ENCODE measurements at regions not wholly inside any gene's neighbourhood (a gene's known extent, or its start where the extent isn't known, plus 50 kb on each side); places are given as distances from the start of the nearest gene placed in this dataset.

DNA sequence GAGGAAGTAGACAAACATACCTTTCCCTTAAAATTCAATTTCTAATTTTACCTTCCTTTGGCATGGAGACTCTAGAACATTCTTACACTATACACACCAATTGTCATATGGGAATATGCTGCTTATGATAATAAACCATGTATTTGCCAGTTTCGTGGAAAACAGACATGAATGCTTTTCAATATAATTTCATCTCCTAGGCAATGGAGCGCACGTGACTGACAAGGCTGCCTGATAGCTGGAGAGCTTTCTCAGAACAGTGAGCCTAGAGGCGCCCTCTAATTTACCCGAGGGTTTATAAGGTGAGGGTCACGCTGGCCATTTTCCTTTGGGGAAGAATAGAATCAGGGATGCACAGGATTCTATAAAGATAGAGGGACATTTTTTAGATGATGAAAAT, 56.5 kb downstream of the PRR18 start (continued):
- TF ChIP-seq, protein P1, sequence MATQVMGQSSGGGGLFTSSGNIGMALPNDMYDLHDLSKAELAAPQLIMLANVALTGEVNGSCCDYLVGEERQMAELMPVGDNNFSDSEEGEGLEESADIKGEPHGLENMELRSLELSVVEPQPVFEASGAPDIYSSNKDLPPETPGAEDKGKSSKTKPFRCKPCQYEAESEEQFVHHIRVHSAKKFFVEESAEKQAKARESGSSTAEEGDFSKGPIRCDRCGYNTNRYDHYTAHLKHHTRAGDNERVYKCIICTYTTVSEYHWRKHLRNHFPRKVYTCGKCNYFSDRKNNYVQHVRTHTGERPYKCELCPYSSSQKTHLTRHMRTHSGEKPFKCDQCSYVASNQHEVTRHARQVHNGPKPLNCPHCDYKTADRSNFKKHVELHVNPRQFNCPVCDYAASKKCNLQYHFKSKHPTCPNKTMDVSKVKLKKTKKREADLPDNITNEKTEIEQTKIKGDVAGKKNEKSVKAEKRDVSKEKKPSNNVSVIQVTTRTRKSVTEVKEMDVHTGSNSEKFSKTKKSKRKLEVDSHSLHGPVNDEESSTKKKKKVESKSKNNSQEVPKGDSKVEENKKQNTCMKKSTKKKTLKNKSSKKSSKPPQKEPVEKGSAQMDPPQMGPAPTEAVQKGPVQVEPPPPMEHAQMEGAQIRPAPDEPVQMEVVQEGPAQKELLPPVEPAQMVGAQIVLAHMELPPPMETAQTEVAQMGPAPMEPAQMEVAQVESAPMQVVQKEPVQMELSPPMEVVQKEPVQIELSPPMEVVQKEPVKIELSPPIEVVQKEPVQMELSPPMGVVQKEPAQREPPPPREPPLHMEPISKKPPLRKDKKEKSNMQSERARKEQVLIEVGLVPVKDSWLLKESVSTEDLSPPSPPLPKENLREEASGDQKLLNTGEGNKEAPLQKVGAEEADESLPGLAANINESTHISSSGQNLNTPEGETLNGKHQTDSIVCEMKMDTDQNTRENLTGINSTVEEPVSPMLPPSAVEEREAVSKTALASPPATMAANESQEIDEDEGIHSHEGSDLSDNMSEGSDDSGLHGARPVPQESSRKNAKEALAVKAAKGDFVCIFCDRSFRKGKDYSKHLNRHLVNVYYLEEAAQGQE (IDR thresholded peaks at IDR 0.05; ENCODE audit: low read depth, low read length) = no peak
- TF ChIP-seq, protein P2, sequence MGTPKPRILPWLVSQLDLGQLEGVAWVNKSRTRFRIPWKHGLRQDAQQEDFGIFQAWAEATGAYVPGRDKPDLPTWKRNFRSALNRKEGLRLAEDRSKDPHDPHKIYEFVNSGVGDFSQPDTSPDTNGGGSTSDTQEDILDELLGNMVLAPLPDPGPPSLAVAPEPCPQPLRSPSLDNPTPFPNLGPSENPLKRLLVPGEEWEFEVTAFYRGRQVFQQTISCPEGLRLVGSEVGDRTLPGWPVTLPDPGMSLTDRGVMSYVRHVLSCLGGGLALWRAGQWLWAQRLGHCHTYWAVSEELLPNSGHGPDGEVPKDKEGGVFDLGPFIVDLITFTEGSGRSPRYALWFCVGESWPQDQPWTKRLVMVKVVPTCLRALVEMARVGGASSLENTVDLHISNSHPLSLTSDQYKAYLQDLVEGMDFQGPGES (IDR thresholded peaks at IDR 0.05; ENCODE audit: low read depth, low read length) = no peak
- no peak for TF ChIP-seq MEF2A (IDR thresholded peaks at IDR 0.05; ENCODE audit: borderline replicate concordance, low read depth)
- no peak for TF ChIP-seq JUND (IDR thresholded peaks at IDR 0.05)
- no peak for TF ChIP-seq NFIC (IDR thresholded peaks at IDR 0.05; ENCODE audit: borderline replicate concordance)
- TF ChIP-seq GATA2 (CRISPR knock-in tag; IDR thresholded peaks at IDR 0.05) = no peak
- no peak for TF ChIP-seq RFX5 (IDR thresholded peaks at IDR 0.05; ENCODE audit: low read length)
- no peak for TF ChIP-seq ZBTB33 (IDR thresholded peaks at IDR 0.05; ENCODE audit: borderline replicate concordance, low read depth)
- no peak for TF ChIP-seq FOXJ3 (CRISPR knock-in tag; IDR thresholded peaks at IDR 0.05)

DNA sequence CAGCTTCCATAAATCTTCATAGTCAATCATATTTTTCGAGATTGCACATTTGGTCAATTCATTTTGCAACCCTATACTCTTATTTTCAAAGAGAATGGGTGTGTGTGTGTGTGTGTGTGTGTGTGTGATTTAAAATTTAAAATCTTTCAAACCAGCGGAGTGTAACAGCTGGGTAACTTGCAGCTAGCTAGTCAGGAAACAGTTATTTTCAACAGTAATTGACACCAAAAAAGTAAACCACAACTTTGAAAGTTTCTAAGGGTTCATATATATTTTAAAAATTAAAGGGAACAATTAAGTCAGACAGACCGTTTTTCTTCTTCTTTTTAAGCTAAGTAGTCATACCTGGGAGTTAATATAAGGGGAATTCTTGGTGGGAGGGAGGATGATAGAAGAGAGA, 57.0 kb downstream of the PRR18 start:
- Histone ChIP-seq H3K36me3 (replicated peaks in 1 of 2; ENCODE audit: control insufficient read depth in 1 of 2, insufficient read depth in 2 of 2, low read length in 1 of 2) (no peaks in the 10 kb centered on the region), H3K79me2 (ENCODE audit: insufficient read depth) (no peaks in the 10 kb centered on the region), H3K27ac (ENCODE audit: low read depth in 2 of 2, low read length in 1 of 2) (no peak overlapping the region), H3K4me2 (no peak overlapping the region), H4K20me1 (ENCODE audit: insufficient read depth) (no peaks in the 10 kb centered on the region), H3K9me2 (no peaks in the 10 kb centered on the region), H2AFZ (ENCODE audit: low read depth) (no peak overlapping the region), H3K9ac (no peak overlapping the region), H3K4me1 (ENCODE audit: control insufficient read depth in 1 of 2, insufficient read depth in 2 of 2, low read depth in 1 of 2, low read length in 1 of 2) (no peaks in the 10 kb centered on the region; a peak in 1 of 4 replicates), H3K27me3 (ENCODE audit: insufficient read depth) (peaks cover 45% of the 10 kb centered on the region), H3F3A (replicated peaks; ENCODE audit: insufficient read depth) (no peaks in the 10 kb centered on the region), H3K9me3 (no peaks in the 10 kb centered on the region), H3K4me3 (ENCODE audit: low read depth in 2 of 2, low read length in 1 of 2) (no peak overlapping the region)
- ChIA-PET POLR2A (no interaction called here), CTCF (interaction anchor here (0.8 to 1.2 kb wide), 3 partner anchors 9 to 26 kb away, joined by 3 read pairs; no protein-coding TSS in a partner anchor)
- DNase-seq = no peak
- TF ChIP-seq SIN3A (IDR thresholded peaks at IDR 0.05; ENCODE audit: borderline replicate concordance, low read depth, low read length) = no peak
- TF ChIP-seq SMC3 (IDR thresholded peaks at IDR 0.05; ENCODE audit: low read depth, low read length) = no peak
- no peak for TF ChIP-seq ELF1 (IDR thresholded peaks at IDR 0.05)
- TF ChIP-seq, protein P1 (IDR thresholded peaks at IDR 0.05; ENCODE audit: low read depth, low read length) = no peak
- TF ChIP-seq CHD2 (IDR thresholded peaks at IDR 0.05; ENCODE audit: low read length, partially characterized antibody) = no peak
- no peak for TF ChIP-seq ZBTB33 (IDR thresholded peaks at IDR 0.05; ENCODE audit: borderline replicate concordance, low read depth)
- no peak for TF ChIP-seq RCOR1 (IDR thresholded peaks at IDR 0.05; ENCODE audit: low read length)
- WGBS (ENCODE audit: low lambda C conversion rate) = 9% methylated on average over 3 of the region's 3 CpGs
